ENCODE measurements at regions not wholly inside any gene's neighbourhood (a gene's known extent, or its start where the extent isn't known, plus 50 kb on each side); places are given as distances from the start of the nearest gene placed in this dataset.
"Not testable (repeated sequence)": the region's sequence is repeated elsewhere in the genome, so short reads cannot be mapped to it uniquely, and the experiment has no call there.

DNA sequence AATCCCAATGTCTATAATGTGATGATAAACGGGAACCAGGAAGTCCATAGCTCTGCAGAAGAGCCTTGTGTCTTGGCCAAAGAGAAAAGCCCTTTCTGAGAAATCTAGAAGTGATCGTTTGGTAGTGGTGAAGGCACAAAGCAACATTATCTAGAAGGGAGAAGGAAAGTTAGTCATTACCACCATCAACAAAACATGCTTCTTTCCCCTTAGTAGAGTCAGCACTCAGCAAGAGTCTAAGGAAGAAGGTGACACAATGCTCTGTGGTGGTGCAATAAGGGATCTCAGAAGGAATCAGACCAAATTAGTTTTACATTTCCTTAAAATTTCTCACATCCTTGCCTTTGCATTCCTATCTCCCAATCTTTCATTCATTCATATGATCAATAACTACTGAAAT, 134.4 kb upstream of the PRDX6 start:
- DNase-seq (ENCODE audit: low read depth) = no peak
- no peak for TF ChIP-seq MYC (IDR thresholded peaks at IDR 0.05; ENCODE audit: low read depth, low read length)
- TF ChIP-seq, protein P1, sequence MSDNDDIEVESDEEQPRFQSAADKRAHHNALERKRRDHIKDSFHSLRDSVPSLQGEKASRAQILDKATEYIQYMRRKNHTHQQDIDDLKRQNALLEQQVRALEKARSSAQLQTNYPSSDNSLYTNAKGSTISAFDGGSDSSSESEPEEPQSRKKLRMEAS (IDR thresholded peaks at IDR 0.05; ENCODE audit: low read depth, low read length) = no peak
- TF ChIP-seq, protein P2, sequence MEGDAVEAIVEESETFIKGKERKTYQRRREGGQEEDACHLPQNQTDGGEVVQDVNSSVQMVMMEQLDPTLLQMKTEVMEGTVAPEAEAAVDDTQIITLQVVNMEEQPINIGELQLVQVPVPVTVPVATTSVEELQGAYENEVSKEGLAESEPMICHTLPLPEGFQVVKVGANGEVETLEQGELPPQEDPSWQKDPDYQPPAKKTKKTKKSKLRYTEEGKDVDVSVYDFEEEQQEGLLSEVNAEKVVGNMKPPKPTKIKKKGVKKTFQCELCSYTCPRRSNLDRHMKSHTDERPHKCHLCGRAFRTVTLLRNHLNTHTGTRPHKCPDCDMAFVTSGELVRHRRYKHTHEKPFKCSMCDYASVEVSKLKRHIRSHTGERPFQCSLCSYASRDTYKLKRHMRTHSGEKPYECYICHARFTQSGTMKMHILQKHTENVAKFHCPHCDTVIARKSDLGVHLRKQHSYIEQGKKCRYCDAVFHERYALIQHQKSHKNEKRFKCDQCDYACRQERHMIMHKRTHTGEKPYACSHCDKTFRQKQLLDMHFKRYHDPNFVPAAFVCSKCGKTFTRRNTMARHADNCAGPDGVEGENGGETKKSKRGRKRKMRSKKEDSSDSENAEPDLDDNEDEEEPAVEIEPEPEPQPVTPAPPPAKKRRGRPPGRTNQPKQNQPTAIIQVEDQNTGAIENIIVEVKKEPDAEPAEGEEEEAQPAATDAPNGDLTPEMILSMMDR (IDR thresholded peaks at IDR 0.05; ENCODE audit: low read depth, low read length) = no peak
- TF ChIP-seq POLR2A (IDR thresholded peaks at IDR 0.05; ENCODE audit: extremely low read depth, insufficient read length) = no peak
- H3K4me3 ChIP-seq (ENCODE audit: low read depth, low read length) = no peak overlapping the region

DNA sequence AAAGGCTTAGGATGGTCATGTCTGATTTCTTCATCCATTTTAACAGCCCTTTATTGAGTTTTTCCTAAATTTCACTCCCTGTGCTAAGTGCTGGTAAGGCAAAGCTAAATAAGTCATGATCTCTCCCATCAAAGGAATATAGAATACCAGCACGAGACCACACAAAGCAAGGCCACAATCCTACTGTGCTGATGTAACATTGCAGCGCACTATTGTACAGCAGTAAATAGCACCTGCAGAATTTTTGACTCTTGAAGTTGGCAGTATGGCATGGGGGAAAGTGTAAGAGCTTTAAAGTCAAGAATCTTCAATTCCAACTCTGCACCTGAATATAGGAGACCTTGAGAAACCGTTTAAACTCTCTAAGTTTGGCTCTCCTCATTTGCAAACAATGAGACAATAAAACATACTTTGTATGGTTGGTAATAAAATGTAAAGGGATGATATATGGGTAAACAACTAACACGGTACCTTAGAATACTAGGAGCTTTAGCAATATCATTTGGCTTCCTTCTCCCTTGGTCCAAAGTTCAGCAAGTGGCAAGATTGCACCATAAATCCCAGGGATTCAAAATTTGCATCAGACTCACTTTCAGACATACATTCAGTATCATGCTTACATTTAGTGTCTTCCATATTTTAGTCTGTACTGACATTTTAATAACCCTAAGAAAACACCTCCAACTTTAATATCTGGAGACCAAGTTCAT, 132.9 kb upstream of the PRDX6 start:
- TF ChIP-seq, protein P2 (IDR thresholded peaks at IDR 0.05; ENCODE audit: low read depth, low read length) = no peak
- no peak for TF ChIP-seq POLR2A (IDR thresholded peaks at IDR 0.05; ENCODE audit: extremely low read depth, insufficient read length)
- no peak for TF ChIP-seq MYC (IDR thresholded peaks at IDR 0.05; ENCODE audit: low read depth, low read length)
- TF ChIP-seq, protein P1 (IDR thresholded peaks at IDR 0.05; ENCODE audit: low read depth, low read length) = no peak
- no peak for DNase-seq (ENCODE audit: low read depth)
- H3K4me3 ChIP-seq (ENCODE audit: low read depth, low read length) = no peak overlapping the region

DNA sequence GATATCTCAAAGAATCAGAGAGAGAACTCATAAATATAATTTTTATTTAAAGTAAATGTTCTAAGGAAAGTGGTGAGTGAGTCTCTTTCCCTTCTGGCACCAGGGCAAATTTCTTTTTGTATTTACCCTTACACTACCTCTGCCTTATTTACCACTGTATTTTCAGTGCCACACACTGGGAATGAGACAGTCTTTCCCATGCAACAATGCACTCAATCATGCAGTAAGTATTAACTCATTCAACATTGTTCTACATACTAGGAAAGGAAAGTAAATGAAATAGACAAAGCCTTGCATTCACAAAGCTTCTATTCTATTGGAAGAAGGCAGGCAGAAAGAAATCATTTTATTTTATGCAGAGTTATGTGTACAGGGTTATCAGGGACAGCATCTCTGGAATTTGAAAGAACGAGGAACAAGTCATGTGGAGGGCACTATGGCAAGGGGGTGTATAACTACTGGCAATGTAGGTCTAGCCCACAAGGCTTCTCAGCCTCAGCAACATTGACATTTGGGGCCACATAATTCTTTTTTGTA, 129.8 kb upstream of the PRDX6 start:
- H3K4me3 ChIP-seq (ENCODE audit: low read depth, low read length) = no peak overlapping the region
- TF ChIP-seq MYC (IDR thresholded peaks at IDR 0.05; ENCODE audit: low read depth, low read length) (no peak), POLR2A (IDR thresholded peaks at IDR 0.05; ENCODE audit: extremely low read depth, insufficient read length) (no peak)
- TF ChIP-seq, protein P2 (IDR thresholded peaks at IDR 0.05; ENCODE audit: low read depth, low read length) = no peak
- TF ChIP-seq, protein P1 (IDR thresholded peaks at IDR 0.05; ENCODE audit: low read depth, low read length) = no peak
- no peak for DNase-seq (ENCODE audit: low read depth)

DNA sequence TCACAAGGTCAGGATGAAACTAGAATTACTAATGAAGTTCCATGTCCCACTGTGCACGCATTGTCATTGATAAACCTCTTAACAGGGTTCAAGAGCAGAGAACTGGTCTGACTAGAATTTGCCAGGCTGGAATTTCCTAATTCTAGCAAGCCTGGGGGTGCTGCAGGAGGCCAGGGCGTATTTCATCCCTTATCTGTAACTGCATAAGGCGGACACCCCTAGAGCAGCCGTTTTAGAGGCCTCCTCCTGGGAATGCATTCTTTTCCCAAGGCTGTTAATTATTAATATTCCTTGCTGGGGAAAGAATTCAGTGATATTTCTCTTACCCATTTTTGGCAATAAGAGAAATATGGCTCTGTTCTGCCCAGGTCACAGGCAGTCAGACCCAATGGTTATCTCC, 124.5 kb upstream of the PRDX6 start:
- DNase-seq (ENCODE audit: low read depth); H3K4me3 ChIP-seq (ENCODE audit: low read depth, low read length): not testable (repeated sequence)

DNA sequence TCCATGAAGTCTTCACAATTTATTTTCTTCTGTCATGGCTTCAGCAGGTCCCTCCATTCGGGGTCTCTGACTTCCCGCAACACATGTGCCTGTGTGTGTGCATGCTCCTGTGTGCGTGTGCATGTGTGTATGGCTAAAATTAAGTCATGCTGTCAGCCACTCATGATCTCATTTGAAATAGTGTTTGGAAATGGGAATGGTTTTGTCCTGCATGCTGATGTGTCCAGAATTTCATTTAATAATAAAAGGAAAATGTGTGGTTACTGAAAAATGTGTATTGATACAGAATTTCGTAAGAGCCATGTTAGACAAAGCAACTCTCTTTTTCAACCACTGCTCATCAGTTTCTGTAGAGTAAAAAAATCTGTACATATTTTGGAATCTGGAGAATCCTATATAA, 123.8 kb upstream of the PRDX6 start:
- TF ChIP-seq MYC (IDR thresholded peaks at IDR 0.05; ENCODE audit: low read depth, low read length) = no peak
- TF ChIP-seq, protein P2 (IDR thresholded peaks at IDR 0.05; ENCODE audit: low read depth, low read length) = no peak
- TF ChIP-seq, protein P1 (IDR thresholded peaks at IDR 0.05; ENCODE audit: low read depth, low read length) = no peak
- no peak for TF ChIP-seq POLR2A (IDR thresholded peaks at IDR 0.05; ENCODE audit: extremely low read depth, insufficient read length)
- no peak for DNase-seq (ENCODE audit: low read depth)
- H3K4me3 ChIP-seq (ENCODE audit: low read depth, low read length) = no peak overlapping the region

DNA sequence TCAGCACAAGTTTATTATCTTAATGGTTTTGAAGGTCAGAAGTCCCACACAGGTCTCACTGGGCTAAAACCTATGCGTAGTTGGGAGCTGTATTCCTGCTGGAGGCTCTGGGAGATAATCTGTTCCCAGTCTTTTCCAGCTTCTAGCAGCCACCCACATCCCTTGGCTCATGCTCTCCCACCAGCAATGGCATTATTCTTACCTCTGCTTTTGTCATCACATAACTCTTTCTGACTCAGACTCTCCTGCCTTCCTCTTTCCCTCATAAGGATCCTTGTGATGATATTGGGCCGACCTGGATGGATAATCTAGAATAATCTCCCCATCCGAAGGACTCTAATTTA, 122.2 kb upstream of the PRDX6 start:
- TF ChIP-seq, protein P2 (IDR thresholded peaks at IDR 0.05; ENCODE audit: low read depth, low read length) = no peak
- TF ChIP-seq, protein P1 (IDR thresholded peaks at IDR 0.05; ENCODE audit: low read depth, low read length) = no peak
- no peak for TF ChIP-seq MYC (IDR thresholded peaks at IDR 0.05; ENCODE audit: low read depth, low read length)
- TF ChIP-seq POLR2A (IDR thresholded peaks at IDR 0.05; ENCODE audit: extremely low read depth, insufficient read length) = no peak
- no peak for DNase-seq (ENCODE audit: low read depth)
- H3K4me3 ChIP-seq (ENCODE audit: low read depth, low read length) = no peak overlapping the region

All from NB4 (cell line).